ENCODE measurements at regions not wholly inside any gene's neighbourhood (a gene's known extent, or its start where the extent isn't known, plus 50 kb on each side); places are given as distances from the start of the nearest gene placed in this dataset.

- Mint-ChIP-seq H3K36me3 (ENCODE audit: insufficient read depth, unreplicated experiment) (no peaks in the 10 kb centered on the region), H3K27ac (ENCODE audit: low read depth, unreplicated experiment) (peak overlapping the region; percentile 20), H3K4me1 (ENCODE audit: insufficient read depth, unreplicated experiment) (peaks cover 26% of the 10 kb centered on the region), H3K4me3 (ENCODE audit: unreplicated experiment) (no peak overlapping the region), H3K27me3 (ENCODE audit: insufficient read depth, unreplicated experiment) (no peaks in the 10 kb centered on the region), H3K9me3 (ENCODE audit: unreplicated experiment) (no peaks in the 10 kb centered on the region)
- ChIA-PET CTCF (interaction anchor here (0.6 to 2.7 kb wide), 7 partner anchors 9 to 1340 kb away, joined by 3 to 11 read pairs (median 5); partner anchors contain the start of gene SEMA6D), POLR2A (interaction anchor here (0.6 to 3.7 kb wide), 9 partner anchors 11 to 1547 kb away, joined by 3 to 22 read pairs (median 5); partner anchors contain the start of gene SEMA6D)
- intact Hi-C loops (cut with micrococcal nuclease) = loop anchor here (10.0 kb wide), 1 partner anchor 69 kb away; no protein-coding TSS in a partner anchor
- peak; percentile 31 for DNase-seq (ENCODE audit: unreplicated experiment)
- no peak for TF ChIP-seq CTCF (IDR thresholded peaks at IDR 0.05; ENCODE audit: unreplicated experiment)
- no TSS peak for BruUV-seq (replicated peaks)
Measured at GRCh38 chr15:47824147-47824546, 106.8 kb downstream of the SEMA6D start.

GRCh38 chr15:47829667-47830066 lies 112.4 kb downstream of the SEMA6D start:
- intact Hi-C loops (cut with micrococcal nuclease) = loop anchor here (10.0 kb wide), 1 partner anchor 75 kb away; no protein-coding TSS in a partner anchor

GRCh38 chr15:47834093-47834492 lies 116.8 kb downstream of the SEMA6D start:
- Mint-ChIP-seq H3K4me1 (ENCODE audit: insufficient read depth, unreplicated experiment) (no peaks in the 10 kb centered on the region), H3K27ac (ENCODE audit: low read depth, unreplicated experiment) (no peak overlapping the region), H3K36me3 (ENCODE audit: insufficient read depth, unreplicated experiment) (no peaks in the 10 kb centered on the region), H3K9me3 (ENCODE audit: unreplicated experiment) (peaks cover 15% of the 10 kb centered on the region), H3K27me3 (ENCODE audit: insufficient read depth, unreplicated experiment) (no peaks in the 10 kb centered on the region), H3K4me3 (ENCODE audit: unreplicated experiment) (no peak overlapping the region)
- CTCF ChIA-PET = interaction anchor here (1.0 kb wide), 1 partner anchor 117 kb away, joined by 3 read pairs; the partner anchor contains the start of gene SEMA6D
- intact Hi-C loops (cut with micrococcal nuclease) = no loop called here
- no peak for DNase-seq (ENCODE audit: unreplicated experiment)
- no peak for TF ChIP-seq CTCF (IDR thresholded peaks at IDR 0.05; ENCODE audit: unreplicated experiment)
- no TSS peak for BruUV-seq (replicated peaks)
- POLR2A ChIA-PET = interaction anchor here (0.6 to 1.8 kb wide), 2 partner anchors 10 to 18 kb away, joined by 3 to 4 read pairs; no protein-coding TSS in a partner anchor

More at GRCh38 chr15:47829667-47830066, 112.4 kb downstream of the SEMA6D start:
- no peak for TF ChIP-seq CTCF (IDR thresholded peaks at IDR 0.05; ENCODE audit: unreplicated experiment)
- no TSS peak for BruUV-seq (replicated peaks)
- ChIA-PET POLR2A (interaction anchor here (0.8 to 2.3 kb wide), 4 partner anchors 9 to 68 kb away, joined by 3 to 7 read pairs (median 4); no protein-coding TSS in a partner anchor), CTCF (interaction anchor here (0.6 to 0.7 kb wide), 3 partner anchors 9 to 431 kb away, joined by 3 to 4 read pairs (median 4); no protein-coding TSS in a partner anchor)
- Mint-ChIP-seq H3K27me3 (ENCODE audit: insufficient read depth, unreplicated experiment) (no peaks in the 10 kb centered on the region), H3K9me3 (ENCODE audit: unreplicated experiment) (peaks cover 8% of the 10 kb centered on the region), H3K4me1 (ENCODE audit: insufficient read depth, unreplicated experiment) (no peaks in the 10 kb centered on the region), H3K27ac (ENCODE audit: low read depth, unreplicated experiment) (no peak overlapping the region), H3K36me3 (ENCODE audit: insufficient read depth, unreplicated experiment) (no peaks in the 10 kb centered on the region), H3K4me3 (ENCODE audit: unreplicated experiment) (no peak overlapping the region)
- DNase-seq (ENCODE audit: unreplicated experiment) = no peak

- no peak for TF ChIP-seq CTCF (IDR thresholded peaks at IDR 0.05; ENCODE audit: unreplicated experiment)
- no peak for DNase-seq (ENCODE audit: unreplicated experiment)
- no peaks in the 10 kb centered on the region for H3K27me3 Mint-ChIP-seq (ENCODE audit: insufficient read depth, unreplicated experiment)
- BruUV-seq (replicated peaks) = no TSS peak
- H3K9me3 Mint-ChIP-seq (ENCODE audit: unreplicated experiment) = peaks cover 6% of the 10 kb centered on the region
- no peaks in the 10 kb centered on the region for H3K36me3 Mint-ChIP-seq (ENCODE audit: insufficient read depth, unreplicated experiment)
- no peak overlapping the region for H3K4me3 Mint-ChIP-seq (ENCODE audit: unreplicated experiment)
- no peak overlapping the region for H3K27ac Mint-ChIP-seq (ENCODE audit: low read depth, unreplicated experiment)
- intact Hi-C loops (cut with micrococcal nuclease) = no loop called here
- POLR2A ChIA-PET = no interaction called here
- CTCF ChIA-PET = interaction anchor here (0.7 kb wide), 1 partner anchor 1378 kb away, joined by 3 read pairs; no protein-coding TSS in a partner anchor
- no peaks in the 10 kb centered on the region for H3K4me1 Mint-ChIP-seq (ENCODE audit: insufficient read depth, unreplicated experiment)
Measured at GRCh38 chr15:47839233-47839825, 122.0 kb downstream of the SEMA6D start.

All from MCF 10A (cell line).